Activated CD4-positive, alpha-beta T cell treated with anti-CD3 and anti-CD28 coated beads, Interleukin-2, amount 50 U/mL, for 16 hours (primary cell): ENCODE measurements at regions not wholly inside any gene's neighbourhood (a gene's known extent, or its start where the extent isn't known, plus 50 kb on each side); places are given as distances from the start of the nearest gene placed in this dataset.

Experiments used
- DNase-seq: peaks from one replicate; pipeline ENCODE4 v3.0.0-alpha.2; 2020

DNA sequence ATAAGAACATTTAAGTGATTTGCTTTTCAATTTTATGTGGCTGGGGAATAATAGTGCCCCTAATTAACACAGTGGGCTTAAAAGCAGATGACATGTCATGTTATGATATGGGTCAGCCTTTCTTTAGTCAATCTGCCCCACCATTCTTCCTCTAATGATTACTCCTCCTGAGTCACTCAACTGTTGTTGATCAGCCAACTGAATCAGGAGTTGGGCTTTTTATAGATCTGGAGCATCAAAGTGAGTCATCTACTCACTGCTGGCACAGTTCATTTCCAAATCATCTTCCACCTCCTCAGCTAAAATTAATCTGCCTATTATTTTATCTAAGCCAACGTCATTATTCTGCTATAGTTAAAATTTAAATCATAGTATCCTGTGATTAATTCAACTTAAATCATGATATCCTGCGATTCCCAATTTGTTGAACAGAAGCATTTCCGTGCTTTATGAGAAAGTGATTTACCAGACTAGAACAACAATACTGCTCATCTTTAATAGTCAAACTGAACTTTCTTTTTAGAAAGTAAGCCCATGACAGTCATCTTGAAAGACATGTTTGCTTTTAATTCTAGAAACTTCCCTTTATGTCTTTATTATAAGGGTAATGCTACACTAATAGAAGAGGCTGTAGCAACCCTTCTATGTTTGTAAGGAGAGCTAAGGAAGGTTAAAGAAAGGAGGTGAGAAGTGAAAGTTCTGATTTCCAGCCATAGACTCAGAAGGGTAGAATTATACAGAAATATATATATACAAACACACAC, 551.4 kb downstream of the TBC1D4 start:
- no peak for DNase-seq

DNA sequence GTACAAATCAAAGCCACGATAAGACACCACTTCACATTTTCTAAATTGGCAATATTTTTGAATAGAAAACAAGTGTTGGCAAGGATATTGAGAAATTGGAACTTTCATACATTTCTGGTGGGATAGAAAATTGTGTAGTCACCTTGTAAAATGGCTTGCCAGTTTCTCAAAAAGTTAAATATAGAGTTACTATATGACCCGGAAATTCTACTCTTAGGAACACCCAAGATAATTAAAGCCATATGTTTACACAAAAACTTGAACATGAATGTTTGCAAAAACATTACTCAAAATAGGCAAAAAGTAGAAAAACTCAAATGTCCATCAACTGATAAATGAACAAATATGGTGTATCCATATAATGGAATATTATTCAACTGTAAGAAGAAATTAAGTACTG, 552.5 kb downstream of the TBC1D4 start:
- no peak for DNase-seq

DNA sequence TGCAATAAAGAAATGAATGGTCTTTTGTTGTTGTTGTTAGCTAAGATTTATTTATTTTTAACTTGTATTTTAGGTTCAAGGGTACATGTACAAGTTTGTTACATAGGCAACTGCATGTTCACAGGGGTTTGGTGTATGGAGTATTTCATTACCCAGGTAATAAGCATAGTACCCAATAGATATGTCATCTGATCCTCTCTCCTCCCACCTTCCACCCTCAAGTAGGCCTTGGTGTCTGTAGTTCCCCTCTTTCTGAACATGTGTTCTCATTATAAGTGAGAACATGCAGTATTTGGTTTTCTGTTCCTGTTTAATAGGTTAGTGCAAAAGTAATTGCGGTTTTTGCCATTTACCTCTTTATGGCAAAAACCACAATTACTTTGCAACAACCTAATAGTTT, 554.1 kb downstream of the TBC1D4 start:
- no peak for DNase-seq

DNA sequence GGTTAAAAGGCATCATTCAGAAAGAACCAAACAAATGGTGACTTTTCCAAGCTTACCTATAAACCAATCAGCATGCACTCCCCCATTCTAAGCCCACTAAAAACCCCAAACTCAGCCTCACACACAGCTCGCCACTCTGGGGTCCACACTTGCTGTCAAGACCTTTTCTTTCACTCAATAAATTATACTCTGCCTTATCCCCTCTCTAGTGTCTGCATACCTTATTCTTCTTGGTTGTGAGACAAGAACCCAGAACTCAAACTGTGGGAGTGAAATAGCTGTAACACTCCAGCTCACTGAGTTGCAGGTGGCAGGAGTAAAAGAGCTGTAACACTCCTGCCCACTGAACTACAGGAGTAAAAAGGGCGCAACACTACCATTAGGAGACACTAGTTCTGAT, 559.0 kb downstream of the TBC1D4 start:
- DNase-seq = no peak

- peak; percentile 10 for DNase-seq
These were observed 560.6 kb downstream of the TBC1D4 start for GRCh38 chr13:74921326-74921725.

GRCh38 chr13:74920920-74921319, 561.0 kb downstream of the TBC1D4 start:
- no peak for DNase-seq

GRCh38 chr13:74920361-74920760, 561.6 kb downstream of the TBC1D4 start:
- DNase-seq = no peak

GRCh38 chr13:74919914-74920313, 562.1 kb downstream of the TBC1D4 start:
- DNase-seq = no peak

DNA sequence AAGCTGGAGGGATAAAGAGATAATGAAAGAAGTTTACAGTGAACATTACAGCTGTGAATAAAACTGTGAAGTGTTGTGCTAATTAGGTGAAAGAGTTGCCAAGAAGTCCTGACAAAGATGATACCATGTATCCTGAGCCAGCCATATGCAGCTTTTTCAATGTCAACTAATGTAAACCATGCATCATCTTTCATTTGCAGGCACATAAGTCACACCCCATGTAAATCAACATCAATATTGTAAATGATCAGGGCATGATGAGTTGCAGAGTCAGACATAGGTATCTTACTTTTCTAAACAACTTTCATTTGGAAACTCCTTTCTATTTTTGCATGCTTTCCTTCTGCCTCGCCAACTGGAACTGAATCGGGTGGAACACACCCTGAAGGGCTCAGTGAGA, 569.1 kb downstream of the TBC1D4 start:
- no peak for DNase-seq

GRCh38 chr13:74910415-74910814, 571.6 kb downstream of the TBC1D4 start:
- DNase-seq = no peak

- no peak for DNase-seq
These were observed 574.2 kb downstream of the TBC1D4 start for GRCh38 chr13:74907788-74908187.

DNA sequence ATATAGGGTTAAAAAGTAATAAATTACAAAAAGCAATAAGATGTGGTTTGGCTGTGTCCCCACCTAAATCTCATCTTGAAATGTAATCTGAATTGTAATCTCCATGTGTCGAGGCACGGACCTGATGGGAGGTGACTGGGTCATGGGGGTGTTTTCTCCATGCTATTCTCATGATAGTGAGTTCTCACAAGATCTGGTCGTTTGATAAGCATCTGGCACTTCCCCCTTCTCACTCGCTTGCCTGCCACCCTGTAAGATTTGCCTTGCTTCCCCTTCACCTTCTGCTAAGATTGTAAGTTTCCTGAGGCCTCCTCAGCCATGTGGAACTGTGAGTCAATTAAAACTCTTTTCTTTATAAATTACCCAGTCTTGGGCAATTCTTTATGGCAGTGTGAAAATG, 577.4 kb downstream of the TBC1D4 start:
- DNase-seq = no peak

DNA sequence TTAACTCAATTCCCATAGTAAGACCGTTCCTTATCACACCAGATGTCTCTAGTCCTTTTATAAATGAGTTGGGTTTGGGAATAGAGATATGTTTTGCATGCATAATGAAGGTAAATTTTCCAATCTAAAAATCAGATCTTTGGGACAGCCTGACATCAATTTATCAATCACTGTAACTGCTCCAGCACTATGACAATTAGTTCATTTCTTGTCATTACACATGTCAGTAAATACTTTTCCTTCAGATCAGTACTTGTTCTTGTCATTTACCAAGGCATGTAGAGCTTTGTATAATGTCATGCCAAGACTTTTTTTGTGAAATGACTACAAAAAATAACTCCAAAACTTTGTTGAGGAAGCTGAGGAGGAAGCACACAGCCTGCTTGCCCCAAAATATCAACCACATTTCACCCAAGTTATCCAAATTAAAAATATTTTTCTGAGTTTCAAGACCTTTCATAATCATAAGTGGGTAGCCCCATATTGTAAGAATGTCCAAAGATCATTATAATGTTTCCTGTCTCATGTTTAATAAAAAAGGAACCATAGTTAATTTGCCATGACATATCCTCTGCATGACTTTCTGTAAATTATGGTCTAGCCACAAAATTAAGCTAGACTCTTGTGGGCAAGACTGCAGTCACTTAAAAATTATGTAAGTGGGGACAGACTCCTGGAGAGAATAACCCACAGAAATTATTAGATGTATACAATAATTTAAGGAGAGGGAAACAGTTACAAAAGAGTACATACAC, 586.8 kb downstream of the TBC1D4 start:
- no peak for DNase-seq

DNA sequence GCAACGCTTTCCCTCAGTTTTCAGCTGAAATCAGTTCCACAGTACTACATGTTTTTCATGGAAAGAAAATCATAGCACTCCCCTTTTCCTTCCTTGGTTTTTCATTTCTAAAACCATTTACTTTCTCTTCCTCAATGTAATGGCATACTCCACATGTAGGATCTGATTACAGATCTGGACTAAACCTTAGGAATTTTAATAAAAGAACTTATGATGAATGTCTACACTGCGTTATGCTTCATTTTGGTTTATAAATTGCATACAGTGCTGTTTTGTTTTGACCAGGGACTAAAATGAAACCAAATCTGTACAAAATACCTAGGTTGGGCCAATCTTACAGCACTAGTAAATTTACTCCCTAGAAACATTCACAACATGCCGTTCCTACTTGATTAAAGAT, 589.9 kb downstream of the TBC1D4 start:
- no peak for DNase-seq

- no peak for DNase-seq
These were observed 590.4 kb downstream of the TBC1D4 start for GRCh38 chr13:74891610-74892009.

DNA sequence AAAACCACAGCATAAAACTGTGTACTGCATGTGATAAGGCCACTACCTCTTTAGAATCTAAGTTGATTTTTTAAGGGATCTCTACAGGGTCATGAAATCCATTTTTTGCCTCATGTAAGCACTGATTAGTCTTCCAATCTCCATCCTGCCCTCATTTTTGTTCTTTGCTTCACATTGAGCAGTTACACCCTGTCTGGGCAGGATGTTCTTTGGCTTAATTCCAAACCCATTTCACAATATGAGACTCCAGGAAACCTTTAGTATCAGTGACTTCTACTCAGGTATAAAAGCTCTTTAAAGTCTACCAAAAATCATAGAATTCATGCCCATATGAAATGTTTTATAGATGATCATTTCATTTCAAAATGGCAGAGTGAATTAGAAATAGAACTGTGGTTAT, 592.6 kb downstream of the TBC1D4 start:
- no peak for DNase-seq

DNA sequence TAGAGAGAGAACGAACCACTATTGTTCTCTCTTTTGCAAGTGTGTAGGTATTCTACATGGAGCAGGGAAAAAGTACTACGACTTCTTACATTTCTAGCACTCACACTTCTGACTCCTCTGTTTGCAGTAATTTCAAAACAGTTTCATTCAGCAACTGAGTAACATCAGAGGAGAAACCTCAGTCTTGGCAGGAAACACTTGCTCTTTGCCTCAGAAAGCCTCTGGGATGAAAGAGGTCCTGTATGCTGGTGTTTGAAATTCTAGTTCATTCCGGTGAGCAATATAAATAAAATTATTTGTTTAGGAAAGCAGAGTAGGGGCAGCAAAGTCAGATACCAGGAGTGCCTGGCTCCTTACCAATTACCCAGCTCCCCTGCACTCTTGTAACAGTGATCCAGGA, 595.5 kb downstream of the TBC1D4 start:
- no peak for DNase-seq

DNA sequence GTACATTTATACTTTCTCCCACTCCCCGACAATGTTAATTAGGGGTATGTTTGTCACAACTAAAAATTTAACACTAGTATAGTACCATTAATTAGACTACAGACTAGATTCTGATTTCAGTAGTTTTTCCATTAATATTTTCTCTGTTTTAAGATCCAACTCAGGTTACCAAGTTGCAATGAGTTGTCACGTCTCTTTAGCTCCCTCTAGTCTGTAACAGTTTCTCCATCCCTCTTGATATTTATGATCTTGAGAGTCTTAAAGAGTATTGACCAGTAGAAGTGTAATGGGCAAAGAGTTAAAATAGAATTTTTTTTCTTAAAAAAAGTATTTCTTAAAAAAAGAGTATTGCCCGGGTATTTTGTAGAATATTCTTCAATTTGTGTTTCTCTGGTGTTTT, 598.1 kb downstream of the TBC1D4 start:
- no peak for DNase-seq

DNA sequence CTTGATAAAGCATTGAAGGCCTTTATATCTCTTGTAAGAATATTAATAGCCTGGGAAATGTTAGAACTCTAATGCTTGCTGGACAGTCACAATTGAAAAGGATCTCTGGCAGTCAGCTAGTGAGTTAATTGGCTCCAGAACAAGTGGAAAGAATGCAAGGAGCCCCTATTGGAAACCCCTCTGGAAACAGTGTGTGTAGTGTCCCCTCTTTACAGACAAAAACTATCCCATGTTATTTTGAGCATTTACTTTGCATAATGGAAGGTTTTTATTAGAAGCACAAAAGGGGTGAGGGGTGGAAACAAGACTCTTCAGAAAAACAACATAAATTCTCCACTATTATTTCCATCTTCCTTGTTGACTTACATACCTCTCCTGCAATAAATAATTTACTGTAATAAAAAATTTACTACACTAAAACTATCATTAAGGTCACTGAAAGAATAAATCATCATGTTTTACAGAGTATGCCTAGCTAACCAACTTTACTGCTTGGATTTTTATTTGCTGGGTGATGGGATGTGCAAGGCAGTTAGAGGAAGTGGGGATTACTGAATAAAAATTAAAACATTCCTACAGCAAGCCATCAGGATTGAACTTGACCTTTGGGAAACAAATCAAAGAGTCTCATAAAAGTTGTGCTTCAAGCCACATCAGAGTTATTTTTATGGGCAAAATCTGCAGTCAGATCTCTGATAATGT, 610.4 kb downstream of the TBC1D4 start:
- no peak for DNase-seq

DNA sequence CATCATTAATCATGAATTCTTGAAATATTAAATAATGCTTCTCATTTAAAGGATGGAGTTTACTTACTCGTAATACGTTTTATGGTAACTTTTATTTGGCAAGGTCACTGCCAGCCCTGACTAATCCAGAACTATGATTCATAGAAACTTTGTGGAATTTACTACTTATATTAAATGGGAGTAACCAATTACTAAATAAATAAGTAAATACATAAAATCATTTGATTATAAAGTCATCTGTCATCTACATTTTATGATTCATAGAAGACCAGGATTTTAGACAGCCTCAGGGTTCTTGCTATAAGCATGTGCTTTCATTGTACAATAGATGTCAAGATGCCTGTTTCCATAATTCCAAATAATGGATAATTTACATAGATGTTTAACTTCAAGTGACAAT, 611.1 kb downstream of the TBC1D4 start:
- DNase-seq = no peak

DNA sequence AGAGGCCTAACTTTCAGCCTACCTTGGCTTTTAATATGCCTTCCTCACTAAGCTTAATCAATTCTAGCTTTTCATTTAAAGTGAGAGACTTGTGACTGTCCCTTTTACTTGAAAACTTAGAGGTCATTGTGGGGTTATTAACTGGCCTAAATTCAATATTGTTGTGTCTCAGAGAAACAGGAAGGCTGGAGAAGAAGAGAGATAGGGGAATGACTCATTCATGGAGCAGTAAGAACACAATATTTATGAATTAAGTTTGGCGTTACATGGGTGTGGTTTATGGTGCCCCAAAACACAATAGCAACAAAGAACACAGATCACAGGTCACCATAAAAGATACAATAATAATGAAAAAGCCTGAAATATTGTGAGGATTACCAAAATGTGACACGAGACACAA, 612.1 kb downstream of the TBC1D4 start:
- DNase-seq = no peak

DNA sequence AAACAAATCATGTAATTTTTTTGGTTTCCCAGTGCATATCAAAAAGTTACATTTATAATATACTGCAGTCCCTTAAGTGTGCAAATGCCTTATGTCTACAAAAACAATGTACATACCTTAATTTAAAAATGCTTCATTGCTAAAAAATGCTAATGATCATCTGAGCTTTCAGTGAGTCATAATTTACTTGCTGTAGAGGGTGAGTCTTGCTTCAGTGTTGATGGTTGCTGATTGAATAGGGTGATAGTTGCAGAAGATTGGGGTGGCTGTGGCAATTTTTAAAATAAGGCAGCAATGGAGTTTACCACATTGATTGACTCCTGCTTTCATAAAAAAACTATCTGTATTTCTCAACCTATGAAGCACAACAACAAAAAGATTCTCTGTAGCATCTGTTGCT, 613.9 kb downstream of the TBC1D4 start:
- no peak for DNase-seq

- DNase-seq = no peak
These were observed 614.5 kb downstream of the TBC1D4 start for GRCh38 chr13:74867460-74867859.

DNA sequence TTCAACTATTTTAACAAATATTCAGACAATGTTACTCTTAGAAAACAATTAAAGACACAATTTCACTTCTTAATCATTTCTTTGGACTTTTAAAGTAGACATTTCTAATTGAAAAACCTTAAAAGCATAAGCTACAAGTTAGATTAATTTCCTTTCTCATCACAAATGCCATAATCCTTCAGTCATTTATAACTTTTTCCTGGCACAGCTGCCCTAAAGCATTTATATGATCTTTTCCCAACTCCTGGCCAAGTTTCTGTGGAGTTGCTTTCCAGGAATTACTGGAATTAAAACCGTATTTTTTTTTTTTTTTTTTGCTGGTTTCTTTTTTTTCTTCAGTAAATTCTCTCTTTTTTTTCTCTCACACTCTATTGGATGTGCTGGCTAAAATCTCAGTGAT, 615.9 kb downstream of the TBC1D4 start:
- no peak for DNase-seq
